Activated naive CD4-positive, alpha-beta T cell treated with anti-CD3 and anti-CD28 coated beads, Interleukin-2, amount 50 U/mL, for 72 hours (primary cell): ENCODE measurements at regions not wholly inside any gene's neighbourhood (a gene's known extent, or its start where the extent isn't known, plus 50 kb on each side); places are given as distances from the start of the nearest gene placed in this dataset.
"Not testable (repeated sequence)": the region's sequence is repeated elsewhere in the genome, so short reads cannot be mapped to it uniquely, and the experiment has no call there.

Source experiments
- ATAC-seq, 2 donors: fragments of 150-1000 bp; cut with Tn5 transposase; 2 replicates each; pipeline ENCODE4 v1.10.0; 2021; ENCODE audit warnings: mild to moderate bottlenecking in 2 of 2, moderate library complexity in 2 of 2
- DNase-seq, 2 donors: peaks; one replicate each; pipeline ENCODE4 v3.0.0; 2021 to 2022; ENCODE audit warnings: low spot score in 2 of 2
- H3K27ac Mint-ChIP-seq, 2 donors: one replicate each; pipeline ENCODE4 v1.8.0; 2022; ENCODE audit warnings: mild to moderate bottlenecking in 2 of 2, mixed read lengths in 2 of 2
- H3K36me3 Mint-ChIP-seq, 2 donors: one replicate each; pipeline ENCODE4 v1.8.0; 2022; ENCODE audit warnings: mixed read lengths in 2 of 2
- H3K9me3 Mint-ChIP-seq, 2 donors: one replicate each; pipeline ENCODE4 v1.8.0; 2022; ENCODE audit warnings: mixed read lengths in 2 of 2

DNA sequence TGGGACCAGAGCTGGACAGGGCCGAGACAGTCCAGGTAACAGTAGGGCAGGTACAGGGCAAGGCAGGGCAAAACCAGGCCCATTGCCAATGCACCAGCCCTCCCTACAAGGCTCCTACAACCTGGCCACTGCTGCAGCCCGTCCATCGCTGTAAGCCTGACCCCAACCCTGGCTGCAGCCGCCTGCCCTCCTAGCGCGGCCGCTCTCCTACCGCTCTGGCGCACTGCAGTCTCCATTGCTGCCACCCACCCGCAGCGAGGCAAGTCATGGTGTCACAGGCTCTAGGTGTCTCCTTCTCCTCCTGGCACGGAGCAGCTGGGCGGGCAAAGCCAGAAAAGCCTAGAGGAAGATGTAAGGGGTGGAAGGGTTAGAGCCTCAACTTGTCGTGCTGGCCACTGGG is 402.6 kb downstream of the ZNF33B start:
- not testable (repeated sequence) for H3K9me3 Mint-ChIP-seq, ATAC-seq, DNase-seq

DNA sequence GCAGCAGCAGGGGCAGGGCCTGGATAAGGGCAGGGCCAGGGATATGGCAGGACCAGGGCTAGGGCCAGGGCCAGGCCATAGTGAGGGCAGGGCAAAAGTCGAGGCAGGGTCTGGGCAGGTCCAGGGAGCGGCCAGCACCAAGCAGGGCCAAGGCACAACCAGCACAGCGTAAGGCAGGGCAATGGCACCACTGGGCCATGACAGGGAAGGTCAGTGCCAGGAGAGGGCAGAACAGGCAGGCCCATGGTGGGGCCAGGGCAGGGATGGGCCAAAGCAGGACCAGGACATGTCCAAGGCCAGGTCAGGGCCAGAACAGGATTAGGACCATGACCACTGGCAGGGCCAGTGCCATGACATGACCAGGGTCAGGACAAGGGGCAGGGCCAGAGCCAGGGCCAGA is 403.1 kb downstream of the ZNF33B start:
- not testable (repeated sequence) for H3K36me3 Mint-ChIP-seq, ATAC-seq, H3K27ac Mint-ChIP-seq, H3K9me3 Mint-ChIP-seq, DNase-seq

More for the DNA sequence above, 402.6 kb downstream of the ZNF33B start:
- not testable (repeated sequence) for H3K36me3 Mint-ChIP-seq, H3K27ac Mint-ChIP-seq

DNA sequence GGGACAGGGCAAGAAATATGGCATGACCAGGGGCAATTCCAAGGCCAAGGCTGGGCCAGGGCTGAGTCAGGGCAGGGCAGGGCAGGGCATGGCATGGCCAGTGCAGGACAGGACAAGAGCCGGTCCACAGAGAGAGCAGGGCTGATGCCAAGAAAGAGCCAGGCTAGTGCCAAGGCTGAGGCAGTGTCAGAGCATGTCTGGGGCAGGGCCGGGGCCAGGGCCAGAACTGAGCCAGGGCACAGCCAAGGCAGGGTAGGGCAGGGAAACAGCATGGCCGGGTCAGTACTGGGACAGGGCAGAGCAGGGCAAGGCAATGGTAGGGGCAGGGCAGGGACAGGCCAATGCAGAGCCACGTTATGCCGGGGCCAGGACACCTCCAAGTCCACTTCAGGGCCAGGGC is 403.9 kb downstream of the ZNF33B start:
- not testable (repeated sequence) for H3K9me3 Mint-ChIP-seq, DNase-seq, H3K27ac Mint-ChIP-seq, H3K36me3 Mint-ChIP-seq, ATAC-seq

DNA sequence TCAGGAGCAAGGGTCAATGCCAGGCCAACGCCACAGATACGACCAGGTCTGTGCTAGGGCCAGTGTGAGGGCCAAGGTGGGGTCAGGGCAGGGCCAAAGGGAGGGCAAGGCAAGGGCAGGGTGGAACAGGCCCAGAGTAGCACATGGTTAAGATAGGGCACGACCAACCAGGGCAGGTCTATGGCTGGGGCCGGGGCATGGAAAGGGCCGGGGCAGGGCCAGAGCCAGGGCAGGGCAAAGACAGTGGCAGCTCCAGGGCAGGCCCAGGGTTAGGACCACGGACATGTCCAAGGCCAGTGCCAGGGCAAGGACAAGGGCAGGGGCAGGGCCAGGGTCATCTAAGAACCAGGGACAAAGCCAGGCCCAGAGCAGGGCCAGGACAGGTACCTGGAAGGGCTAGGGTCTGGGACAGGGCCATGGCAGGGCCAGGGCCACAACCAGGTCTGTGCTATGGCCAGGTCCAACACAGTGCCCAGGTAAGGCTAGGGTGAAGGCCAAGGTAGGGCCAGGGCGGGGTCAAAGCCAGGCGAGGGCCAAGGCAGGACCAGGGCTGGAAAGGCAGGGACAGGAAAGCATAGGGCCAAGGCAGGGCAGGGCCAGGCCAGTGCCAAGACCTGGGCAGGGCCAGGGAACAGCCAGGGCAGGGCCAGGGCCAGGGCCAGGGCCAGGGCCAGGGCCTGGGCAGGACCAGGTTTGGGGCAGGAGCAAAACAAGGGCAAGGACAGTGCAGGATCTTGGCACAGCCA is 404.7 kb downstream of the ZNF33B start:
- not testable (repeated sequence) for H3K27ac Mint-ChIP-seq, H3K36me3 Mint-ChIP-seq, H3K9me3 Mint-ChIP-seq, DNase-seq, ATAC-seq

DNA sequence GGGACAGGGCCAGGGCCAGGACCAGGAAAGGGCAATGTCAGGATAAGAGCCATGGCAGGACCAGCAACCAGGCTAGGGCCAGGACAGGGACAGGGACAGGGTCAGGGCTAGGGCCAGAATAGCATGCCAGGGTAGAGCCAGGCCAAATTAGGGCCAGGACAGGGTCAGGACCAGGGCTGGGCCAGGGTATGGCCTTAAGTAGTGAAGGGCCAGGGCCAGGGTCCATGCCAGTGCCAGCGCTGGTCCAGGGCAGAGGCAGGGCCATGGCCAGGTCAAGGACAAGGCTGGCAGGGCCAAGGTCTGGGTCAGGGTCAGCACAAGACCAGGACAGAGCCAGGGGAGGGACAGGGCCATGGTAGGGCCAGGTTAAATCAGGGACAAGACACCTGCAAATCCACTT is 405.4 kb downstream of the ZNF33B start:
- H3K9me3 Mint-ChIP-seq, ATAC-seq, DNase-seq, H3K27ac Mint-ChIP-seq: not testable (repeated sequence)
- peaks cover 8 to 13% of the 10 kb centered on the region in 2 donors for H3K36me3 Mint-ChIP-seq

DNA sequence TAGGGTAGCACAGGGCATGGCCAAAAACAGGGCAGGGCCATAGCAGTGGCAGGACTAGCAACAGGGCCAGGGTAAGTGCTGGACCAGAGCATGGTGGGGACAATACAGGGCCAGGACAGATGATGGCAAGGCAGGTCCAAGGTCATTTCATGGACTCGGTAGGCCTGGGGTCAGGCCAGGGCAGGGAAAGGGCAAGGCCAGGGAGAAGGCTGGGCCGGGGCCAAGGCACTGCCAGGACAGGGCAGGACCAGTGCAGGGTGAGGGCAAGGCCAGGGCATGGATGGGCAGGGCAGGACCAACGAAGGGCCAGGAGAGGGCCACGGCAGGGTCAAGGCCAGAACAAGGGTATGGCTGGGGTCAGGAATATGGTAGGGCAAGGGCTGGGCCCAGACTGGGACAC is 407.6 kb downstream of the ZNF33B start:
- Mint-ChIP-seq H3K9me3 (peaks cover 29 to 30% of the 10 kb centered on the region in 2 donors), H3K36me3 (peaks cover 26 to 29% of the 10 kb centered on the region in 2 donors)
- not testable (repeated sequence) for ATAC-seq, DNase-seq, H3K27ac Mint-ChIP-seq

DNA sequence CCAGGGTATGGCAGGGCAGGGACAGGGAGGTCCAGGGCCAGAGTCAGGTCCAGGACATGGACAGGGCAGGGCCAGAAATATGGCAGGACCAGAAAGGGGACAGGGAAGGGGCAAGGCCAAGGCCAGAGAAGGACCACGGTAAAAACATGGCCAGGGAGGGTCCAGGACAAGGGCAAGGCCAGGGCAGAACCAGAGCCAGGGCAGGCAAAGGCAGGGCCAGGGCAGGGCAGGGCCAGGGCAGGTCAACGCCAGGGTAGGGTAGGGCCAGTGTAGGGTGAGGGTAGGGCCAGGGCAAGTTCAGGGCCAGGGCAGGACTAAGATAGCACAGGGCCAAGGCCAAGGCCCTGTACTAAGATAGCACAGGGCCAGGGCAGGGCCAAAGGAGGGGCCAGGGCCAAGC is 408.3 kb downstream of the ZNF33B start:
- H3K27ac Mint-ChIP-seq, ATAC-seq, DNase-seq: not testable (repeated sequence)
- Mint-ChIP-seq H3K36me3 (peaks cover 26 to 29% of the 10 kb centered on the region in 2 donors), H3K9me3 (peaks cover 29 to 31% of the 10 kb centered on the region in 2 donors)

DNA sequence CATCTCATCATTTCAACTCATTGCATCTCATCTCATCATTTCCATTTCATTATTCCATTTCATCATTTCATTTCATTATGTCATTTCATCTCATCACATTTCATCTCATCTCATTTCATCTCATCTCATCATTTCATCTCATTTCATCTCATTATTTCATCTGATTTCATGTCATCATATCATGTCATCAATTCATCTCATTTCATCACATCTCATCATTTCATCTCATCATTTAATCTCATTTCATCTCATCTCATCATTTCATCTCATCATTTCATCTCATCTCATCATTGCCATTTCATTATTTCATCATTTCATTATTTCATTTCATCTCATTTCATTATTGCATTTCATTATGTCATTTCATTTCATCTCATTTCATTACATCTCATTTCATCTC is 410.5 kb downstream of the ZNF33B start:
- not testable (repeated sequence) for DNase-seq

DNA sequence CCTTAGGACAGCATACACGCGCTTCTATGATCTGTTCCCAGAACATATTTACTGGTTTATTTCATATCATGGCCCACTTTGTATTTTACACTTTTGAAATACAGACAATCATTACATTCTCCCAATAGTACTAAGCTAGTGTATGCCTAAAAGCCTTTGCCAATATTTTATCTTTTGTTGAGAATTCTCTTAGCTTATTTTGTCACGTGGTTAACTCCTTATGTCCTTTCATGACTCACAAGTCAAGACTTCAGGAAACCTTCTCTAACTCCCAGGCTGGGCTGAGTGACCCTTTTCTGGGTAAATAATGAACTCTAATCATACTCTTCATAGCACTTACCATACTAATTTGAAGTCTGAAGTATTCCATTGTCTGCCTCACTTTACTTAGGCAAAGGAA is 444.8 kb downstream of the ZNF33B start:
- ATAC-seq, H3K27ac Mint-ChIP-seq, H3K9me3 Mint-ChIP-seq, H3K36me3 Mint-ChIP-seq, DNase-seq: not testable (repeated sequence)

More for the DNA sequence above, 410.5 kb downstream of the ZNF33B start:
- peaks cover 29 to 31% of the 10 kb centered on the region in 2 donors for H3K9me3 Mint-ChIP-seq
- H3K27ac Mint-ChIP-seq, ATAC-seq: not testable (repeated sequence)
- H3K36me3 Mint-ChIP-seq, result peaks cover 26 to 29% of the 10 kb centered on the region in 2 donors

DNA sequence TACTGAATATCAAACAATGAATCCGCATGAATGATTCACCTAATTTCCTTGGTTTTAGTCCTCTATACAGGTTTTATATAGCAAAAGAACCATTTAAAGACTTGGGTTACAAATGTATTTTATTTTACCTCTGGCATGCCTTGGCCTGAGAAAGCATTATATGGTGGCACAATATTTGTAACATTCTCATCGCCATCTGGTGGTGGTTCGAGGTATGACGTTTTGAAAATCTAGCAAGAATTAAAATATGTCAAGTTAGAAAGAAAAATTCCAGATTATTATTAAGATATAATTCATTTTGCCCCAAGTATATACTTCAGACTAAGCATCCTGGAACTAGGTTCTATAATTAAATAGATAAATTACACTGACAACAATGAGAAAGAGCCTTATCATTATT is 445.9 kb downstream of the ZNF33B start:
- ATAC-seq, result not testable (repeated sequence)

DNA sequence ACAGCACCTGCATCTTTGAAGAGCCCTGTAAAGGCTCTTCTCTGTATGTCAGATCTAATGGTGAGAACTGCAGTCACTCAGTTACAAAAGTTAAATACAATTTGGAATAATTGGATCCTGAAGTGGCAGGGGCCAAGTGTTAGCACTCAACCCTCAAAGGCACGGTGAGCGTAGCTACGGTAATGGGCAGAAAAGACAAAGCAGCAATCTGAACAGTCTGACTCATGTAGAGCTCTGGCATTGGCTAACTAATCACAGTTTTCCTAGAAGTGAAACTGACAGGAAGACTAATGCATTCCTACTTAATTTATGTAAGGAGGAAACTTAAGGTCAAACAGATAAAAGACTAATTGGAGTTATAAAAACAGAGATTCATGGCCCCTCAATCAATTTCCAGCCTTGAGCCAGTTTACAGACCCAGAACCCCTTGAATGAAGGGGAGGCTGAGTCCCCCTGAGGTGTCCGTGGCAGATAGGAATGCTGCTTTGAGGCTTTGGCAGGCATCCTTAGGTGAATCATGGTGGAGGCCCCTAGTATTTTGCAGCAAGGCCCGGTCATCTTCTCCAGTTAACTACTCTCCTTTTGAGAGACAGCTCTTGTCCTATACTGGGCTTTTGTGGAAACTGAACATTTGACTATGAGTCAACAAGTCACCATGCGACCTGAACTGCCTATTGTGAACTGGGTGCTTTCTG is 450.7 kb downstream of the ZNF33B start:
- H3K36me3 Mint-ChIP-seq, ATAC-seq, H3K9me3 Mint-ChIP-seq, H3K27ac Mint-ChIP-seq, DNase-seq: not testable (repeated sequence)

More for the DNA sequence above, 445.9 kb downstream of the ZNF33B start:
- H3K27ac Mint-ChIP-seq, H3K36me3 Mint-ChIP-seq, H3K9me3 Mint-ChIP-seq: not testable (repeated sequence)
- DNase-seq, result peak in 1 of 2 donors; percentile 37

DNA sequence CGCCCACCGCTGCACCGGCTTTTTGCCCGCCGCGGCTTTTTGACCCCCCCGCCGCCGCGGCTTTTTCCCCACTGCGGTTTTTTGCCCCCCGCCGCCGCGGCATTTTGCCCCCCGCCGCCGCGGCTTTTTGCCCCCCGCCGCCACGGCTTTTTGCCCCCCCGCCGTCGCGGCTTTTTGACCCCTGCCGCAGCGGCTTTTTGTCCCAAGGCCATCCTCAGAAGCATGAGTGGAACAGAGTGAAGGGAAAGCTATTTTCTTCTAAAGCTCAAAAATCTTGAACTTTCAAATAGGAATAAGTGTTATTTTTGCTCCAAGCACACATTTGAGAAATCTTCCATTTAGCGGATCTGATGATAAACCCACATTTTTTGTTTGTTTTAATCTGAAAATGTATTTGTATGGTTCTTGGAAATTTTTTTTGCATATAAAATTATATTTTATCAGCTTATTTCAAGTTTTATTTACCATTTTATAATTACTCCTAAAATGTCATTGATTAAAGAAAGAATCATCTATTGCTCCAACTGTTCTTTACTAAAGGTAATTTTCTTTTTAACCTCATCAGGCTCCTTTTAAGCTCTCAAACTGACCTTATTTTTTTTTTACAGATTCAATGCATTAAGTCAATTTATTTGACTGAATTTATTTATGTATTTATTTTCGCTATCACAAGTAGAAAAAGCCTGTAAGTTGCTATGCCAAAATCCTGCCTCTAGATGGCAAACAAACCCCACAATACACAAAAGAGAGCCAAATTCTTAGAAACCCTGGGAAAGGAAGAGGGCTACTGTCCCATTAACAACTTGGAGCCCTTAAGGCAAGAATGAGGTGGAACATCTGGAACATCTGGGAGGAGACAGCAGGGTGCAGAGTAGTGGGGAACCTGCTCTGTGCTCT is 460.3 kb downstream of the ZNF33B start:
- H3K27ac Mint-ChIP-seq, result peak overlapping the region in 1 of 2 donors; percentile 78

DNA sequence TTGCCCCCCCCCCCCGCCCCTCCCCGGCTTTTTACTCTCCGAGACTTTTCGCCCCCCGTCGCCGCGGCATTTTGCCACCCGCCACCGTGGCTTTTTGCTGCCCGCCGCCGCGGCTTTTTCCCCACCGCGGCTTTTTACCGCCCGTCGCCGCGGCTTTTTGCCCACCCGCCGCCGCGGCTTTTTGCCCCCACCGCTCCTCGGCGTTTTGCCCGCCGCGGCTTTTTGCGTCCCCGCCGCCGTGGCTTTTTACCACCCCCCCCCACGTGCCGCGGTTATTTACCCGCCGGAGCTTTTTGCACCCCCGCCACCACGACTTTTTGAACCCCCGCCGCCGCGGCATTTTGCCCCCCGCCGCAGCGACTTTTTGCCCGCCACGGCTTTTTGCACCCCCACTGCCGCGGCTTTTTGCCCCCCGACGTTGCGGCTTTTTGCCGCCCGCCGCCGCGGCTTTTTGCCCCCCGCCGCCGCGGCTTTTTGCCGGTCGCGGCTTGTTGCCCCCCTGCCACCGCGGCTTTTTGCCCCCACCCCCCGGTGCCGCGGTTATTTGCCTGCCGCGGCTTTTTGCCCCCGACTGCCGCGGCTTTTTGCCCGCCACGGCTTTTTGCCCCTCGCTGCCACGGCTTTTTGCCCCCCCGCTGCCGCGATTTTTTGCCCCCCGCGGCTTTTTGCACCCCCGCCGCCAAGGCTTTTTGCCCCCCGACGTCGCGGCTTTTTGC is 461.1 kb downstream of the ZNF33B start:
- ATAC-seq (no peak), DNase-seq (no peak)
- Mint-ChIP-seq H3K27ac (peak overlapping the region in 1 of 2 donors; percentile 66), H3K9me3 (peaks cover 9 to 12% of the 10 kb centered on the region in 2 donors), H3K36me3 (peaks cover 1 to 16% of the 10 kb centered on the region in 2 donors)

More for the DNA sequence above, 460.3 kb downstream of the ZNF33B start:
- not testable (repeated sequence) for ATAC-seq
- Mint-ChIP-seq H3K36me3 (peaks cover 0 to 13% of the 10 kb centered on the region in 2 donors), H3K9me3 (peaks cover 6 to 10% of the 10 kb centered on the region in 2 donors)
- DNase-seq, result peak in 1 of 2 donors; percentile 6

DNA sequence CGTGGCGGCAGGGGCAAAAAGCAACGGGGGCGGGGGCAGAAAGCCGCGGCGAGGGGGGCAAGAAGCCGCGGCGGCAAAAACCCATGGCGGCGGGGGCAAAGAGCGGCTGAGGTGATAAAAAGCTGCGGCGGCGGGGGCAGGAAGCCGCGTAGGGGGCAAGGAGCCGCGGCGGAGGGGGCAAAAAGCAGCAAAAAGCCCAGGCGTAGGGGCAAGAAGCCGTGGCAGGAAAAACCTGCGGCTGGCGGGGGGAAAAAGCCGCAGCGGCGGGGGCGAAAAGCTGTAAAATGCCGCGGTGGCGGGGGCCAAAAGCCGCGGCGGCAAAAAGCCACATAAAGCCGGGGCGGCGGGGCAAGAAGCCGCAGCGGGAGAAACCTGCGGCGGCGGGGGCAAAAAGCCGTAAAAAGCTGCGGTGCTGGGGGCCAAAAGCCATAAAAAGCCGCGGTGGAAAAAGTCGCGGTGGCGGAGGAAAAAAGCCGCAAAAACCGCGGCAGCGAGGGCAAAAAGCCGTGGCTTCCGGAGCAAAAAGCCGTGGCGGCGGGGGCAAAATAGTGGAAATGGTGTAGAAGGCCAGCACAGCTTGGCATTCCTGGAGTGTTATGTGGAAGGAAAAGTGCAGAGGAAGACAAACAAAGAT is 487.8 kb downstream of the ZNF33B start:
- no peak overlapping the region for H3K27ac Mint-ChIP-seq
- peaks cover 23 to 26% of the 10 kb centered on the region in 2 donors for H3K9me3 Mint-ChIP-seq
- no peak for ATAC-seq
- no peak for DNase-seq
- peaks cover 19 to 23% of the 10 kb centered on the region in 2 donors for H3K36me3 Mint-ChIP-seq

DNA sequence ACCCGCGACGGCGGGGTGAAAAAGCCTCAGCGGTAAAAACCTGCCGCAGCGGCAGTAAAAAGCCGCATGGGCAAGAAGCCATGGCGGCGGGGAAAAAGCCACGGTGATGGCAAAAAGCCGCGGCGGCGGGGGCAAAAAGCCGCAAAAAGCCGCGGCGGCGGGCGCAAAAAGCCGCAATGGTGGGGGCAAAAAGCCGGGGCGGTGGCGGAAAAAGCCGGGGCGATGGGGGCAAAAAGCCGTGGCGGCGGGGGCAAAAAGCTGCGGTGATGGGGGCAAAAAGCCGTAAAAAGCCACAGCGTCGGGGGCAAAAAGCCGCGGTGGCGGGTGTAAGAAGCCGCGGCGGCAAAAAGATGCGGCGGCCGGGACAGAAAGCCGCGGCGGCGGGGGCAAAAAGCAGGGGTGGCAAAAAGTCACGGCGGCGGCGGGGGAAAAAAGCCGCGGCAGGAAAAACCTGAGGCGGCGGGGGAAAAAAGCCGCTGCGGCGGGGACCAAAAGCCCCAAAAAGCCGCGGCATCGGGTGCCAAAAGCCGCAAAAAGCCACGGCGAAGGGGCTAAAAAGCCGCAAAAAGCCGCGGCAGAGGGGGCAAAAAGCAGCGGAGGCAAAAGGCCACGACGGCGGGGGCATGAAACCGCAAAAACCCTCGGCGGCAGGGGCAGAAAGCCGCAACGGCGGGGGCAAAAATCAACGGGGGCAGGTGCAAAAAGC is 488.5 kb downstream of the ZNF33B start:
- DNase-seq (no peak), ATAC-seq (no peak)
- Mint-ChIP-seq H3K36me3 (peaks cover 19 to 26% of the 10 kb centered on the region in 2 donors), H3K27ac (no peak overlapping the region), H3K9me3 (peaks cover 19 to 21% of the 10 kb centered on the region in 2 donors)
